H9 (cell line): ENCODE measurements at regions not wholly inside any gene's neighbourhood (a gene's known extent, or its start where the extent isn't known, plus 50 kb on each side); places are given as distances from the start of the nearest gene placed in this dataset.
A peak's percentile ranks its signal among the peaks of the same experiment; 100 is the strongest.
"Not testable (repeated sequence)": the region's sequence is repeated elsewhere in the genome, so short reads cannot be mapped to it uniquely, and the experiment has no call there.

ENCODE experiments used
- DNase-seq: peaks from one replicate; pipeline ENCODE4 v3.0.0-alpha.2; 2017
- H2AFZ ChIP-seq: one replicate; pipeline ENCODE4 v1.6.1; 2013; ENCODE audit warnings: mild to moderate bottlenecking, low read length, control low read depth, moderate library complexity
- H2AK5ac ChIP-seq: 2 replicates; pipeline ENCODE4 v1.6.1; 2013; ENCODE audit warnings: low read length, control low read depth, mixed read lengths; ENCODE audit not compliant: insufficient read length
- H2BK120ac ChIP-seq: one replicate; pipeline ENCODE4 v1.6.1; 2013; ENCODE audit warnings: low read depth, mild to moderate bottlenecking, low read length, control low read depth, inconsistent platforms; ENCODE audit not compliant: poor library complexity, severe bottlenecking
- H2BK12ac ChIP-seq: 2 replicates; pipeline ENCODE4 v1.6.1; 2013; ENCODE audit warnings: low read length, control low read depth, mixed read lengths, low read depth; ENCODE audit not compliant: insufficient read length
- H2BK15ac ChIP-seq: 2 replicates; pipeline ENCODE4 v1.6.1; 2013; ENCODE audit warnings: low read depth, low read length, control low read depth
- H2BK20ac ChIP-seq: one replicate; pipeline ENCODE4 v1.6.1; 2013; ENCODE audit warnings: low read depth, mild to moderate bottlenecking, low read length, control low read depth, inconsistent platforms; ENCODE audit not compliant: poor library complexity, severe bottlenecking
- H2BK5ac ChIP-seq: 2 replicates; pipeline ENCODE4 v1.6.1; 2013; ENCODE audit warnings: low read length, control low read depth, mixed read lengths; ENCODE audit not compliant: insufficient read length
- H3K14ac ChIP-seq: 2 replicates; pipeline ENCODE4 v1.6.1; 2013; ENCODE audit warnings: low read length, control low read depth; ENCODE audit not compliant: insufficient read depth
- H3K18ac ChIP-seq: 2 replicates; pipeline ENCODE4 v1.6.1; 2013; ENCODE audit warnings: low read depth, mild to moderate bottlenecking, mixed read lengths, low read length, control low read depth; ENCODE audit not compliant: insufficient read length
- H3K23ac ChIP-seq: 2 replicates; pipeline ENCODE4 v1.6.1; 2013; ENCODE audit warnings: low read length, control low read depth, mixed read lengths, low read depth; ENCODE audit not compliant: insufficient read length
- H3K23me2 ChIP-seq: 2 replicates; pipeline ENCODE4 v1.6.1; 2013; ENCODE audit warnings: low read depth, mild to moderate bottlenecking, mixed read lengths, low read length, control low read depth; ENCODE audit not compliant: insufficient read length, poor library complexity, severe bottlenecking
- H3K27ac ChIP-seq: 2 replicates; pipeline ENCODE4 v1.5.1; 2013; ENCODE audit warnings: low read length, control low read depth, mixed read lengths, low read depth; ENCODE audit not compliant: insufficient read length
- H3K27me3 ChIP-seq: 2 replicates; pipeline ENCODE4 v1.6.1; 2013; ENCODE audit warnings: low read length, control low read depth, inconsistent platforms; ENCODE audit not compliant: insufficient read depth
- H3K4ac ChIP-seq: 2 replicates; pipeline ENCODE4 v1.6.1; 2013; ENCODE audit warnings: low read depth, mild to moderate bottlenecking, control low read depth, inconsistent platforms, low read length, moderate library complexity
- H3K4me1 ChIP-seq: 2 replicates; pipeline ENCODE4 v1.6.1; 2013; ENCODE audit warnings: low read length, control low read depth, inconsistent platforms; ENCODE audit not compliant: insufficient read depth
- H3K4me2 ChIP-seq: 2 replicates; pipeline ENCODE4 v1.6.1; 2013; ENCODE audit warnings: low read length, control low read depth, mixed read lengths; ENCODE audit not compliant: insufficient read length, insufficient read depth
- H3K56ac ChIP-seq: 2 replicates; pipeline ENCODE4 v1.6.1; 2013; ENCODE audit warnings: low read depth, mild to moderate bottlenecking, mixed read lengths, low read length, control low read depth; ENCODE audit not compliant: insufficient read length
- H3K79me1 ChIP-seq: 2 replicates; pipeline ENCODE4 v1.6.1; 2013; ENCODE audit warnings: low read depth, mild to moderate bottlenecking, moderate library complexity, low read length, control low read depth, inconsistent platforms; ENCODE audit not compliant: insufficient read depth, poor library complexity, severe bottlenecking
- H3K79me2 ChIP-seq: 2 replicates; pipeline ENCODE4 v1.6.1; 2013; ENCODE audit warnings: low read length, control low read depth, inconsistent platforms; ENCODE audit not compliant: insufficient read depth
- H3K9ac ChIP-seq: 2 replicates; pipeline ENCODE4 v1.6.1; 2013; ENCODE audit warnings: low read length, control low read depth, mixed read lengths; ENCODE audit not compliant: insufficient read length; ENCODE audit errors: extremely low read depth
- H3K9me3 ChIP-seq: one replicate; pipeline ENCODE4 v1.6.1; 2013; ENCODE audit warnings: low read depth, low read length, inconsistent platforms; ENCODE audit not compliant: control insufficient read depth
- H3T11ph ChIP-seq: one replicate; pipeline ENCODE4 v1.6.1; 2013; ENCODE audit warnings: mild to moderate bottlenecking, low read length, control low read depth, inconsistent platforms
- H4K20me1 ChIP-seq: one replicate; pipeline ENCODE4 v1.6.1; 2013; ENCODE audit not compliant: control insufficient read depth, insufficient read length, insufficient read depth
- H4K5ac ChIP-seq: 2 replicates; pipeline ENCODE4 v1.6.1; 2013; ENCODE audit warnings: low read depth, mild to moderate bottlenecking, mixed read lengths, low read length, control low read depth; ENCODE audit not compliant: insufficient read length
- H4K8ac ChIP-seq: replicated peaks from 2 replicates; pipeline ENCODE4 v1.6.1; 2013; ENCODE audit warnings: low read length, control low read depth, mixed read lengths, low read depth; ENCODE audit not compliant: insufficient read length
- H4K91ac ChIP-seq: 2 replicates; pipeline ENCODE4 v1.6.1; 2013; ENCODE audit warnings: low read depth, mild to moderate bottlenecking, moderate library complexity, mixed read lengths, low read length, control low read depth; ENCODE audit not compliant: insufficient read length
- H3K27ac Mint-ChIP-seq, 3 experiments: 2 replicates in 2 of 3; 3 replicates in 1 of 3; pipeline ENCODE4 v1.8.0; 2020 to 2021; ENCODE audit warnings: mixed read lengths in 3 of 3, mild to moderate bottlenecking in 1 of 3, moderate library complexity in 1 of 3
- H3K27me3 Mint-ChIP-seq: 2 replicates; pipeline ENCODE4 v1.8.0; 2021; ENCODE audit warnings: low read depth, mild to moderate bottlenecking, moderate library complexity, mixed read lengths
- H3K36me3 Mint-ChIP-seq, 3 experiments: 2 replicates in 2 of 3; 3 replicates in 1 of 3; pipeline ENCODE4 v1.8.0; 2020 to 2021; ENCODE audit warnings: low read depth in 3 of 3, mixed read lengths in 3 of 3; ENCODE audit not compliant: insufficient read depth in 1 of 3
- H3K4me1 Mint-ChIP-seq, 2 experiments: 2 replicates each; pipeline ENCODE4 v1.8.0; 2020; ENCODE audit warnings: mixed read lengths in 2 of 2
- H3K4me3 Mint-ChIP-seq, 2 experiments: 2 replicates in 1 of 2; 3 replicates in 1 of 2; pipeline ENCODE4 v1.8.0; 2020 to 2021; ENCODE audit warnings: mild to moderate bottlenecking in 2 of 2, mixed read lengths in 2 of 2, moderate library complexity in 1 of 2
- H3K9me3 Mint-ChIP-seq, 2 experiments: 2 replicates in 1 of 2; 3 replicates in 1 of 2; pipeline ENCODE4 v1.8.0; 2020; ENCODE audit warnings: mild to moderate bottlenecking in 2 of 2, mixed read lengths in 2 of 2, moderate library complexity in 1 of 2
- CTCF ChIP-seq: fragments of 200-600 bp; sonication (generic); conservative IDR thresholded peaks from 3 replicates; pipeline ENCODE4 v1.8.0; 2021; ENCODE audit warnings: antibody characterized with exemption, mild to moderate bottlenecking
- whole genome bisulfite sequencing: extraction: QIAGEN DNeasy Blood & Tissue Kit; methylation state at CpG from one replicate; pipeline ENCODE4 v1.1.7; 2013; ENCODE audit warnings: missing lambda C conversion rate, low lambda C conversion rate, mixed read lengths; ENCODE audit not compliant: insufficient read length; ENCODE audit errors: extremely low coverage; 5-methylcytosine and 5-hydroxymethylcytosine counted together

GRCh38 chr2:21895200-21895599 is 771.4 kb downstream of the TDRD15 start:
- H3T11ph ChIP-seq = no peak overlapping the region
- no peak for TF ChIP-seq CTCF
- H3K79me2 ChIP-seq = no peaks in the 10 kb centered on the region
- H3K9me3 Mint-ChIP-seq = no peaks in the 10 kb centered on the region
- no peak overlapping the region for H3K27ac Mint-ChIP-seq
- 0 out of 4 replicates have a peak, but pooled peaks cover 0 to 2% of the 10 kb centered on the region in 2 experiments for H3K4me1 Mint-ChIP-seq
- H2BK5ac ChIP-seq = no peak overlapping the region
- no peak overlapping the region for H3K27ac ChIP-seq
- H2AK5ac ChIP-seq = no peak overlapping the region
- no peak overlapping the region for H2BK12ac ChIP-seq
- peaks cover 2% of the 10 kb centered on the region; the same call in 1 of the 2 replicates for H3K27me3 Mint-ChIP-seq
- H3K27me3 ChIP-seq = no peaks in the 10 kb centered on the region
- no peak overlapping the region for H2BK20ac ChIP-seq
- no peak overlapping the region for H3K23ac ChIP-seq
- H4K8ac ChIP-seq = no peak overlapping the region
- no peak overlapping the region for H3K4me3 Mint-ChIP-seq
- no peak overlapping the region for H3K9ac ChIP-seq
- no CpG with 5 or more reads among the region's 5 CpGs for WGBS
- no peaks in the 10 kb centered on the region for H3K79me1 ChIP-seq
- H3K36me3 Mint-ChIP-seq = no peaks in the 10 kb centered on the region
- H3K56ac ChIP-seq = no peak overlapping the region
- H3K4me1 ChIP-seq = no peaks in the 10 kb centered on the region
- no peak overlapping the region for H2AFZ ChIP-seq
- H3K4ac ChIP-seq = no peak overlapping the region
- H2BK120ac ChIP-seq = no peak overlapping the region
- H3K23me2 ChIP-seq = no peaks in the 10 kb centered on the region
- no peak overlapping the region for H3K14ac ChIP-seq
- DNase-seq = no peak
- H2BK15ac ChIP-seq = no peak overlapping the region
- no peak overlapping the region for H4K5ac ChIP-seq
- no peaks in the 10 kb centered on the region for H4K20me1 ChIP-seq
- H3K4me2 ChIP-seq = no peak overlapping the region
- H3K9me3 ChIP-seq = no peaks in the 10 kb centered on the region
- H4K91ac ChIP-seq = no peak overlapping the region
- H3K18ac ChIP-seq = no peak overlapping the region

- not testable (repeated sequence) for H3K79me2 ChIP-seq, H4K8ac ChIP-seq, H4K20me1 ChIP-seq, H3K4me2 ChIP-seq, H2AK5ac ChIP-seq, H2BK20ac ChIP-seq, H3K79me1 ChIP-seq, H3K56ac ChIP-seq, H3K4me3 Mint-ChIP-seq, H2BK5ac ChIP-seq, H3T11ph ChIP-seq, H3K27me3 ChIP-seq, H3K27me3 Mint-ChIP-seq, DNase-seq, H3K9me3 ChIP-seq, H2BK15ac ChIP-seq, H3K23me2 ChIP-seq, H3K4me1 ChIP-seq, H3K18ac ChIP-seq, H3K14ac ChIP-seq, H3K23ac ChIP-seq, H3K9me3 Mint-ChIP-seq, H3K27ac ChIP-seq, H3K9ac ChIP-seq, H2BK12ac ChIP-seq, H3K36me3 Mint-ChIP-seq, H4K5ac ChIP-seq, H2AFZ ChIP-seq, H3K4me1 Mint-ChIP-seq, H2BK120ac ChIP-seq, H4K91ac ChIP-seq, H3K4ac ChIP-seq
- WGBS = no CpG with 5 or more reads among the region's 26 CpGs
- peak overlapping the region in 2 of 3 experiments; percentile 40 to 94; a peak in 2 of 7 replicates for H3K27ac Mint-ChIP-seq
Observed at GRCh38 chr2:21908712-21909380, 785.1 kb downstream of the TDRD15 start.
